SK-N-SH (cell line): ENCODE measurements at regions not wholly inside any gene's neighbourhood (a gene's known extent, or its start where the extent isn't known, plus 50 kb on each side); places are given as distances from the start of the nearest gene placed in this dataset.

Experiments
- CTCF ChIA-PET: fragments of 300-600, 350-600 bp; formaldehyde crosslinking; extraction: SDS; loops from one replicate; lab custom pipeline; 2021; lab: Yijun Ruan, JAX
- POLR2A ChIA-PET: fragments of 350-600 bp; sonication (Branson Sonifier 250); formaldehyde crosslinking; extraction: SDS; loops from one replicate; lab custom pipeline; 2020; ENCODE audit warnings: antibody characterized with exemption, inconsistent platforms; lab: Yijun Ruan, JAX
- DNase-seq: peaks from one replicate; pipeline ENCODE4 v3.0.0; 2012
- H2AFZ ChIP-seq: fragments of 200-600 bp; sonication (generic); 2 replicates; pipeline ENCODE4 v1.8.1; 2016; ENCODE audit warnings: antibody characterized with exemption, mild to moderate bottlenecking, low read depth
- H3F3A ChIP-seq: fragments of 200-600 bp; sonication (generic); replicated peaks from 2 replicates; pipeline ENCODE3; 2016; ENCODE audit warnings: antibody characterized with exemption, mild to moderate bottlenecking; ENCODE audit not compliant: insufficient read depth
- H3K27ac ChIP-seq, 2 experiments: fragments of 200-500 bp in 1 of 2; fragments of 200-600 bp in 1 of 2; sonication (Bioruptor generic) in 1 of 2; sonication (generic), shearing (Covaris generic) in 1 of 2; 2 replicates each; pipeline versions ENCODE4 v1.5.1 to v1.6.1; 2014 to 2016; ENCODE audit warnings: low read depth in 2 of 2, inconsistent platforms in 1 of 2, low read length in 1 of 2, mild to moderate bottlenecking in 1 of 2, mixed read lengths in 1 of 2
- H3K27me3 ChIP-seq: fragments of 200-600 bp; sonication (generic), shearing (Covaris generic); 2 replicates; pipeline ENCODE4 v1.6.1; 2016; ENCODE audit warnings: mixed run types; ENCODE audit not compliant: insufficient read depth
- H3K36me3 ChIP-seq, 2 experiments: fragments of 200-500 bp in 1 of 2; fragments of 200-600 bp in 1 of 2; sonication (Bioruptor generic) in 1 of 2; sonication (generic) in 1 of 2; replicated peaks in 1 of 2; 2 replicates each; pipeline versions ENCODE3 to v1.5.1; 2014 to 2016; ENCODE audit warnings: low read length in 1 of 2, mild to moderate bottlenecking in 1 of 2; ENCODE audit not compliant: insufficient read depth in 2 of 2, control insufficient read depth in 1 of 2
- H3K4me1 ChIP-seq, 2 experiments: fragments of 200-500 bp in 1 of 2; fragments of 200-600 bp in 1 of 2; sonication (Bioruptor generic) in 1 of 2; sonication (generic), shearing (Covaris generic) in 1 of 2; 2 replicates each; pipeline versions ENCODE4 v1.5.1 to v1.6.1; 2014 to 2016; ENCODE audit warnings: low read depth in 1 of 2, low read length in 1 of 2, mixed run types in 1 of 2; ENCODE audit not compliant: insufficient read depth in 2 of 2, control insufficient read depth in 1 of 2
- H3K4me2 ChIP-seq: fragments of 200-600 bp; sonication (generic), shearing (Covaris generic); 2 replicates; pipeline ENCODE4 v1.6.1; 2017; ENCODE audit warnings: mixed run types
- H3K4me3 ChIP-seq, 2 experiments: fragments of 200-500 bp in 1 of 2; fragments of 200-600 bp in 1 of 2; sonication (Bioruptor generic) in 1 of 2; sonication (generic), shearing (Covaris generic) in 1 of 2; 2 replicates each; pipeline versions ENCODE4 v1.5.1 to v1.8.1; 2014 to 2016; ENCODE audit warnings: low read depth in 2 of 2, inconsistent platforms in 1 of 2, low read length in 1 of 2, mild to moderate bottlenecking in 1 of 2, mixed read lengths in 1 of 2, moderate library complexity in 1 of 2
- H3K79me2 ChIP-seq: fragments of 200-600 bp; sonication (generic); 2 replicates; pipeline ENCODE4 v1.8.1; 2017; ENCODE audit warnings: mild to moderate bottlenecking; ENCODE audit not compliant: insufficient read depth
- H3K9ac ChIP-seq: fragments of 200-600 bp; sonication (generic); 2 replicates; pipeline ENCODE4 v1.6.1; 2017; ENCODE audit warnings: mixed run types
- H3K9me2 ChIP-seq: fragments of 200-600 bp; sonication (generic); 2 replicates; pipeline ENCODE4 v1.6.1; 2017; ENCODE audit warnings: mixed run types
- H3K9me3 ChIP-seq: fragments of 200-600 bp; sonication (generic); 2 replicates; pipeline ENCODE4 v1.6.1; 2017; ENCODE audit warnings: mixed run types, mild to moderate bottlenecking, moderate library complexity
- H4K20me1 ChIP-seq: fragments of 200-600 bp; sonication (generic); 2 replicates; pipeline ENCODE4 v1.6.1; 2017; ENCODE audit warnings: mild to moderate bottlenecking, mixed run types; ENCODE audit not compliant: insufficient read depth
- CHD2 ChIP-seq: fragments of 150-350 bp; IDR thresholded peaks from 2 replicates; pipeline ENCODE4 v1.6.1; 2018; ENCODE audit warnings: low read length; ENCODE audit not compliant: partially characterized antibody
- EZH2phosphoT487 ChIP-seq: fragments of 200-600 bp; sonication (generic); IDR thresholded peaks from 2 replicates; pipeline ENCODE4 v1.6.1; 2017; ENCODE audit warnings: low read depth, mixed run types, mild to moderate bottlenecking, antibody characterized with exemption, moderate library complexity, borderline replicate concordance
- FOXM1 ChIP-seq: IDR thresholded peaks from 2 replicates; pipeline ENCODE4 v1.4.0; 2012; ENCODE audit warnings: low read depth, mild to moderate bottlenecking
- NRF1 ChIP-seq: IDR thresholded peaks from 2 replicates; pipeline ENCODE4 v1.6.1; 2012; ENCODE audit warnings: low read depth, mild to moderate bottlenecking, low read length
- RFX5 ChIP-seq: IDR thresholded peaks from 2 replicates; pipeline ENCODE4 v1.6.1; 2012; ENCODE audit warnings: mild to moderate bottlenecking, improper control_type of control experiment, low read length
- SIN3A ChIP-seq: IDR thresholded peaks from 2 replicates; pipeline ENCODE4 v1.6.1; 2012; ENCODE audit warnings: low read depth, mild to moderate bottlenecking, low read length, moderate library complexity, borderline replicate concordance
- TAF1 ChIP-seq: IDR thresholded peaks from 2 replicates; pipeline ENCODE4 v1.6.1; 2012; ENCODE audit warnings: low read depth, mild to moderate bottlenecking, low read length, moderate library complexity, borderline replicate concordance
- whole genome bisulfite sequencing: methylation state at CpG from one replicate; pipeline ENCODE4 v1.1.6; 2017; ENCODE audit warnings: low lambda C conversion rate; 5-methylcytosine and 5-hydroxymethylcytosine counted together
- TF ChIP-seq, protein P1 (sequence below): fragments of 150-350 bp; IDR thresholded peaks from 2 replicates; pipeline ENCODE4 v1.6.1; 2016; ENCODE audit warnings: mild to moderate bottlenecking, low read depth, low read length
- TF ChIP-seq, protein P2 (sequence below): fragments of 150-350 bp; IDR thresholded peaks from 2 replicates; pipeline ENCODE4 v1.6.1; 2017; ENCODE audit warnings: antibody characterized with exemption, low read length, low read depth, borderline replicate concordance
- TF ChIP-seq, protein P3 (sequence below): fragments of 200-600 bp; sonication (generic); IDR thresholded peaks from 2 replicates; pipeline ENCODE4 v1.6.1; 2017; ENCODE audit warnings: antibody characterized with exemption, mild to moderate bottlenecking, moderate library complexity
- TF ChIP-seq, protein P4 (sequence below): IDR thresholded peaks from 2 replicates; pipeline ENCODE4; 2012

DNA sequence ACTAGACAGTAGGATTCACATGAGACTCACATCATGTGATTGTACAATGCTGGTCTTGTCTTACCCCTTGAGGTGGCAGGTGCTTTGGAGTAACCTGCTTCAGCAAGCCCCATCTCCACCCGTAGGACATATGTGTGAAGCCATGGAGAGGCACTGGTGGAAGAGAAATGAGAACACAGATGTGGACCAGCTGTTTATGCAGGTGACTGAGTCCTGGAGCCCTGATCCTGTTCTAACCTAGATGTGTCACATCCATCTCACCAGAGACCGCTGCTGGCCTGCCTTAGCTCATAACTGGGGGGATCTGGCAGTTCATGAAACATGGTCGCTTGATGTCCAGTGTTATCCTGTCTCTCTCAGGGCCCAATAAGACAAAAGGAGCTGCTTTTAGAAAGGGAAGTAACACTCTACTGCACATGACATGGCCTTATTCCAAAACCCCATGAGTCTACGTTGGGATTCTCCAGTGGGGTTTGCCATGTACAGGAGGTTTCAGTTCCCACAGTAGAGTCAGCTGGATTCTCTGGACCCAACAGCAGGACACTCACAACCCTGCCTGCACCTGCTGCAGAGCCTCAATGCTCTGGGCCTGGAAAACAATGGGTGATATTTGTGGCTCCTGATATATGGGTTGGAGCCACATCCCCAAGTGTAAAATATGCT, 62.0 kb downstream of the GGTLC2 start:
- ChIA-PET POLR2A (no interaction called here), CTCF (interaction anchor here (1.0 to 1.2 kb wide), 3 partner anchors 23 to 241 kb away, joined by 3 read pairs; no protein-coding TSS in a partner anchor)
- H3F3A ChIP-seq, result no peaks in the 10 kb centered on the region

More for the DNA sequence above, 62.0 kb downstream of the GGTLC2 start:
- Histone ChIP-seq H4K20me1 (no peaks in the 10 kb centered on the region), H3K36me3 (no peaks in the 10 kb centered on the region), H3K9ac (no peak overlapping the region), H3K9me3 (no peaks in the 10 kb centered on the region), H3K4me2 (no peak overlapping the region), H3K4me1 (no peaks in the 10 kb centered on the region), H2AFZ (no peak overlapping the region), H3K27ac (no peak overlapping the region), H3K79me2 (no peaks in the 10 kb centered on the region), H3K9me2 (no peaks in the 10 kb centered on the region), H3K27me3 (no peaks in the 10 kb centered on the region; the same call in 1 of the 2 replicates), H3K4me3 (no peak overlapping the region)
- TF ChIP-seq RFX5 (no peak), CHD2 (no peak), FOXM1 (no peak), SIN3A (no peak), EZH2phosphoT487 (no peak), NRF1 (no peak), TAF1 (no peak)
- TF ChIP-seq, protein P1, sequence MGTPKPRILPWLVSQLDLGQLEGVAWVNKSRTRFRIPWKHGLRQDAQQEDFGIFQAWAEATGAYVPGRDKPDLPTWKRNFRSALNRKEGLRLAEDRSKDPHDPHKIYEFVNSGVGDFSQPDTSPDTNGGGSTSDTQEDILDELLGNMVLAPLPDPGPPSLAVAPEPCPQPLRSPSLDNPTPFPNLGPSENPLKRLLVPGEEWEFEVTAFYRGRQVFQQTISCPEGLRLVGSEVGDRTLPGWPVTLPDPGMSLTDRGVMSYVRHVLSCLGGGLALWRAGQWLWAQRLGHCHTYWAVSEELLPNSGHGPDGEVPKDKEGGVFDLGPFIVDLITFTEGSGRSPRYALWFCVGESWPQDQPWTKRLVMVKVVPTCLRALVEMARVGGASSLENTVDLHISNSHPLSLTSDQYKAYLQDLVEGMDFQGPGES, result no peak
- TF ChIP-seq, protein P2, sequence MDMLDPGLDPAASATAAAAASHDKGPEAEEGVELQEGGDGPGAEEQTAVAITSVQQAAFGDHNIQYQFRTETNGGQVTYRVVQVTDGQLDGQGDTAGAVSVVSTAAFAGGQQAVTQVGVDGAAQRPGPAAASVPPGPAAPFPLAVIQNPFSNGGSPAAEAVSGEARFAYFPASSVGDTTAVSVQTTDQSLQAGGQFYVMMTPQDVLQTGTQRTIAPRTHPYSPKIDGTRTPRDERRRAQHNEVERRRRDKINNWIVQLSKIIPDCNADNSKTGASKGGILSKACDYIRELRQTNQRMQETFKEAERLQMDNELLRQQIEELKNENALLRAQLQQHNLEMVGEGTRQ, result no peak
- TF ChIP-seq, protein P3, sequence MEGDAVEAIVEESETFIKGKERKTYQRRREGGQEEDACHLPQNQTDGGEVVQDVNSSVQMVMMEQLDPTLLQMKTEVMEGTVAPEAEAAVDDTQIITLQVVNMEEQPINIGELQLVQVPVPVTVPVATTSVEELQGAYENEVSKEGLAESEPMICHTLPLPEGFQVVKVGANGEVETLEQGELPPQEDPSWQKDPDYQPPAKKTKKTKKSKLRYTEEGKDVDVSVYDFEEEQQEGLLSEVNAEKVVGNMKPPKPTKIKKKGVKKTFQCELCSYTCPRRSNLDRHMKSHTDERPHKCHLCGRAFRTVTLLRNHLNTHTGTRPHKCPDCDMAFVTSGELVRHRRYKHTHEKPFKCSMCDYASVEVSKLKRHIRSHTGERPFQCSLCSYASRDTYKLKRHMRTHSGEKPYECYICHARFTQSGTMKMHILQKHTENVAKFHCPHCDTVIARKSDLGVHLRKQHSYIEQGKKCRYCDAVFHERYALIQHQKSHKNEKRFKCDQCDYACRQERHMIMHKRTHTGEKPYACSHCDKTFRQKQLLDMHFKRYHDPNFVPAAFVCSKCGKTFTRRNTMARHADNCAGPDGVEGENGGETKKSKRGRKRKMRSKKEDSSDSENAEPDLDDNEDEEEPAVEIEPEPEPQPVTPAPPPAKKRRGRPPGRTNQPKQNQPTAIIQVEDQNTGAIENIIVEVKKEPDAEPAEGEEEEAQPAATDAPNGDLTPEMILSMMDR, result no peak
- TF ChIP-seq, protein P4, sequence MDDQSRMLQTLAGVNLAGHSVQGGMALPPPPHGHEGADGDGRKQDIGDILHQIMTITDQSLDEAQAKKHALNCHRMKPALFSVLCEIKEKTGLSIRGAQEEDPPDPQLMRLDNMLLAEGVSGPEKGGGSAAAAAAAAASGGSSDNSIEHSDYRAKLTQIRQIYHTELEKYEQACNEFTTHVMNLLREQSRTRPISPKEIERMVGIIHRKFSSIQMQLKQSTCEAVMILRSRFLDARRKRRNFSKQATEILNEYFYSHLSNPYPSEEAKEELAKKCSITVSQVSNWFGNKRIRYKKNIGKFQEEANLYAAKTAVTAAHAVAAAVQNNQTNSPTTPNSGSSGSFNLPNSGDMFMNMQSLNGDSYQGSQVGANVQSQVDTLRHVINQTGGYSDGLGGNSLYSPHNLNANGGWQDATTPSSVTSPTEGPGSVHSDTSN, result no peak
- no peak for DNase-seq
- WGBS, result 12% methylated on average over 3 of the region's 4 CpGs
